ENCODE measurements at regions not wholly inside any gene's neighbourhood (a gene's known extent, or its start where the extent isn't known, plus 50 kb on each side); places are given as distances from the start of the nearest gene placed in this dataset.

DNA sequence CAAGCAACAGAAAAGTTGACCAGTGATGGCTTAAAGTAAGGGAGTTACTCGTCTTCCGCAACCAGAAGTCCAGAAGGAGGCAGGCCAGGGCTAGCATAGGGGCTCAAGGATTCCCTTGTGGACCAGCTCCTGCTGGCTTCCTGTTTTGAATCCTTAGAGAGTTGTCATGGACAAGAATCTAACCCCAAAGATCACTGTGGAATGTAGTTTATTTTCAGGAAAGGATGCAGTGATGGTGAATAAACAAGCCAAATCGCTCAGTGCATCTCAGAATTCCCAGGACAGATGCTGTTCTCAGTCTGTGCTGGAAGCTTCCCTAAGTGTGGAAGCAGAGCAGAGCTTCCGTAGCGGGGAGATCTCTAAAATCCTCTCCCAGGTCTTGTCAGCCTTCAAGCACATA lies 311.3 kb downstream of the C12orf75 start (continued):
- TF ChIP-seq ATF7-NPFF (CRISPR knock-in tag; IDR thresholded peaks at IDR 0.05; ENCODE audit: low read depth) = no peak

DNA sequence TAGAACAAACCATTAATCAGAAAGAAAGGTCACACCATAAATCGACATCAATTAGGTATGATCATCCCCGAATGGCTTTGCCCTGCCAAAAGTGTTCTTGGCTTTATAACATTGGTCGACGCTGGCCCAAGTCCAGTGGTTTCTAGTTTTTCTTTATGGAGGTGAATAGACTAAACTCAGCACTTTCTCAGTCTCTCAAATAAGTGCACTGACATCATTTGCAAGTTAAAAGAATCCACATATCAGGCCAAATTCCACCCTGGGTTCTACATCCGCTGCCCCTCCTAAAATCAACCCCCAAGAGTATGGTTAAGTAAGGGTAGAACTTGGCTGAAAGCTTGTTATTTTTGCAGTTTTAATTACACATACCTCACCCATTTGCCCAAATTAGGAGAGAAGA lies 314.3 kb downstream of the C12orf75 start:
- Histone ChIP-seq H3K27me3 (ENCODE audit: control insufficient read depth in 1 of 2, insufficient read depth in 2 of 2, low read length in 2 of 2) (no peaks in the 10 kb centered on the region), H4K20me1 (ENCODE audit: insufficient read depth, low read length) (no peaks in the 10 kb centered on the region), H3K27ac (ENCODE audit: extremely low read length, insufficient read depth, low read length) (no peak overlapping the region), H2AFZ (ENCODE audit: low read length) (no peak overlapping the region), H3K4me1 (ENCODE audit: insufficient read depth, low read length) (no peaks in the 10 kb centered on the region), H3K79me2 (ENCODE audit: insufficient read depth, low read length) (no peaks in the 10 kb centered on the region), H3K4me2 (ENCODE audit: low read depth, low read length) (no peak overlapping the region), H3K9ac (ENCODE audit: insufficient read depth, low read depth, low read length) (no peak overlapping the region), H3K4me3 (replicated peaks in 1 of 3; ENCODE audit: insufficient read depth in 1 of 3, low read depth in 2 of 3, low read length in 3 of 3) (no peak overlapping the region), H3K9me3 (ENCODE audit: low read length) (no peaks in the 10 kb centered on the region), H3K36me3 (replicated peaks in 1 of 2; ENCODE audit: control insufficient read depth in 1 of 2, insufficient read depth in 2 of 2, low read length in 2 of 2) (no peaks in the 10 kb centered on the region)
- FAIRE-seq = no peak
- no TSS peak for BruUV-seq (replicated peaks)
- ChIA-PET POLR2A (no interaction called here), CTCF (ENCODE audit: low intra/inter-chr PET ratio, low total read pairs) (no interaction called here)
- WGBS (ENCODE audit: low lambda C conversion rate) = 21% methylated on average over 5 of the region's 5 CpGs
- intact Hi-C loops (cut with micrococcal nuclease; ENCODE audit: unreplicated experiment) = no loop called here
- in situ Hi-C loops (cut with HindIII; ENCODE audit: extremely low pct_ligation_motif_present, low pct_unique_long_range_greater_than_20kb) = no loop called here
- ATAC-seq = no peak
- DNase-seq (ENCODE audit: low spot score) = no peak
- TF ChIP-seq NFATC3 (CRISPR knock-in tag; IDR thresholded peaks at IDR 0.05) = no peak
- no peak for TF ChIP-seq ZNF737 (CRISPR knock-in tag; IDR thresholded peaks at IDR 0.05; ENCODE audit: borderline replicate concordance)
- TF ChIP-seq, protein P1, sequence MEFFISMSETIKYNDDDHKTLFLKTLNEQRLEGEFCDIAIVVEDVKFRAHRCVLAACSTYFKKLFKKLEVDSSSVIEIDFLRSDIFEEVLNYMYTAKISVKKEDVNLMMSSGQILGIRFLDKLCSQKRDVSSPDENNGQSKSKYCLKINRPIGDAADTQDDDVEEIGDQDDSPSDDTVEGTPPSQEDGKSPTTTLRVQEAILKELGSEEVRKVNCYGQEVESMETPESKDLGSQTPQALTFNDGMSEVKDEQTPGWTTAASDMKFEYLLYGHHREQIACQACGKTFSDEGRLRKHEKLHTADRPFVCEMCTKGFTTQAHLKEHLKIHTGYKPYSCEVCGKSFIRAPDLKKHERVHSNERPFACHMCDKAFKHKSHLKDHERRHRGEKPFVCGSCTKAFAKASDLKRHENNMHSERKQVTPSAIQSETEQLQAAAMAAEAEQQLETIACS (CRISPR knock-in tag; IDR thresholded peaks at IDR 0.05) = no peak
- TF ChIP-seq, protein P2, sequence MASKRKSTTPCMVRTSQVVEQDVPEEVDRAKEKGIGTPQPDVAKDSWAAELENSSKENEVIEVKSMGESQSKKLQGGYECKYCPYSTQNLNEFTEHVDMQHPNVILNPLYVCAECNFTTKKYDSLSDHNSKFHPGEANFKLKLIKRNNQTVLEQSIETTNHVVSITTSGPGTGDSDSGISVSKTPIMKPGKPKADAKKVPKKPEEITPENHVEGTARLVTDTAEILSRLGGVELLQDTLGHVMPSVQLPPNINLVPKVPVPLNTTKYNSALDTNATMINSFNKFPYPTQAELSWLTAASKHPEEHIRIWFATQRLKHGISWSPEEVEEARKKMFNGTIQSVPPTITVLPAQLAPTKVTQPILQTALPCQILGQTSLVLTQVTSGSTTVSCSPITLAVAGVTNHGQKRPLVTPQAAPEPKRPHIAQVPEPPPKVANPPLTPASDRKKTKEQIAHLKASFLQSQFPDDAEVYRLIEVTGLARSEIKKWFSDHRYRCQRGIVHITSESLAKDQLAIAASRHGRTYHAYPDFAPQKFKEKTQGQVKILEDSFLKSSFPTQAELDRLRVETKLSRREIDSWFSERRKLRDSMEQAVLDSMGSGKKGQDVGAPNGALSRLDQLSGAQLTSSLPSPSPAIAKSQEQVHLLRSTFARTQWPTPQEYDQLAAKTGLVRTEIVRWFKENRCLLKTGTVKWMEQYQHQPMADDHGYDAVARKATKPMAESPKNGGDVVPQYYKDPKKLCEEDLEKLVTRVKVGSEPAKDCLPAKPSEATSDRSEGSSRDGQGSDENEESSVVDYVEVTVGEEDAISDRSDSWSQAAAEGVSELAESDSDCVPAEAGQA (IDR thresholded peaks at IDR 0.05; ENCODE audit: low read depth) = no peak
- TF ChIP-seq, protein P2 (CRISPR knock-in tag; IDR thresholded peaks at IDR 0.05; ENCODE audit: borderline replicate concordance) = no peak
- no peak for TF ChIP-seq MIXL1 (CRISPR knock-in tag; IDR thresholded peaks at IDR 0.05)
- TF ChIP-seq FIP1L1 (IDR thresholded peaks at IDR 0.05; ENCODE audit: borderline replicate concordance, insufficient read depth, low read depth, low read length) = no peak
- TF ChIP-seq, protein P3, sequence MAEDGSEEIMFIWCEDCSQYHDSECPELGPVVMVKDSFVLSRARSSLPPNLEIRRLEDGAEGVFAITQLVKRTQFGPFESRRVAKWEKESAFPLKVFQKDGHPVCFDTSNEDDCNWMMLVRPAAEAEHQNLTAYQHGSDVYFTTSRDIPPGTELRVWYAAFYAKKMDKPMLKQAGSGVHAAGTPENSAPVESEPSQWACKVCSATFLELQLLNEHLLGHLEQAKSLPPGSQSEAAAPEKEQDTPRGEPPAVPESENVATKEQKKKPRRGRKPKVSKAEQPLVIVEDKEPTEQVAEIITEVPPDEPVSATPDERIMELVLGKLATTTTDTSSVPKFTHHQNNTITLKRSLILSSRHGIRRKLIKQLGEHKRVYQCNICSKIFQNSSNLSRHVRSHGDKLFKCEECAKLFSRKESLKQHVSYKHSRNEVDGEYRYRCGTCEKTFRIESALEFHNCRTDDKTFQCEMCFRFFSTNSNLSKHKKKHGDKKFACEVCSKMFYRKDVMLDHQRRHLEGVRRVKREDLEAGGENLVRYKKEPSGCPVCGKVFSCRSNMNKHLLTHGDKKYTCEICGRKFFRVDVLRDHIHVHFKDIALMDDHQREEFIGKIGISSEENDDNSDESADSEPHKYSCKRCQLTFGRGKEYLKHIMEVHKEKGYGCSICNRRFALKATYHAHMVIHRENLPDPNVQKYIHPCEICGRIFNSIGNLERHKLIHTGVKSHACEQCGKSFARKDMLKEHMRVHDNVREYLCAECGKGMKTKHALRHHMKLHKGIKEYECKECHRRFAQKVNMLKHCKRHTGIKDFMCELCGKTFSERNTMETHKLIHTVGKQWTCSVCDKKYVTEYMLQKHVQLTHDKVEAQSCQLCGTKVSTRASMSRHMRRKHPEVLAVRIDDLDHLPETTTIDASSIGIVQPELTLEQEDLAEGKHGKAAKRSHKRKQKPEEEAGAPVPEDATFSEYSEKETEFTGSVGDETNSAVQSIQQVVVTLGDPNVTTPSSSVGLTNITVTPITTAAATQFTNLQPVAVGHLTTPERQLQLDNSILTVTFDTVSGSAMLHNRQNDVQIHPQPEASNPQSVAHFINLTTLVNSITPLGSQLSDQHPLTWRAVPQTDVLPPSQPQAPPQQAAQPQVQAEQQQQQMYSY (CRISPR knock-in tag; IDR thresholded peaks at IDR 0.05) = no peak
- no peak for TF ChIP-seq ZNF598 (CRISPR knock-in tag; IDR thresholded peaks at IDR 0.05; ENCODE audit: borderline replicate concordance)
- TF ChIP-seq, protein P4, sequence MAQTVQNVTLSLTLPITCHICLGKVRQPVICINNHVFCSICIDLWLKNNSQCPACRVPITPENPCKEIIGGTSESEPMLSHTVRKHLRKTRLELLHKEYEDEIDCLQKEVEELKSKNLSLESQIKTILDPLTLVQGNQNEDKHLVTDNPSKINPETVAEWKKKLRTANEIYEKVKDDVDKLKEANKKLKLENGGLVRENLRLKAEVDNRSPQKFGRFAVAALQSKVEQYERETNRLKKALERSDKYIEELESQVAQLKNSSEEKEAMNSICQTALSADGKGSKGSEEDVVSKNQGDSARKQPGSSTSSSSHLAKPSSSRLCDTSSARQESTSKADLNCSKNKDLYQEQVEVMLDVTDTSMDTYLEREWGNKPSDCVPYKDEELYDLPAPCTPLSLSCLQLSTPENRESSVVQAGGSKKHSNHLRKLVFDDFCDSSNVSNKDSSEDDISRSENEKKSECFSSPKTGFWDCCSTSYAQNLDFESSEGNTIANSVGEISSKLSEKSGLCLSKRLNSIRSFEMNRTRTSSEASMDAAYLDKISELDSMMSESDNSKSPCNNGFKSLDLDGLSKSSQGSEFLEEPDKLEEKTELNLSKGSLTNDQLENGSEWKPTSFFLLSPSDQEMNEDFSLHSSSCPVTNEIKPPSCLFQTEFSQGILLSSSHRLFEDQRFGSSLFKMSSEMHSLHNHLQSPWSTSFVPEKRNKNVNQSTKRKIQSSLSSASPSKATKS (CRISPR knock-in tag; IDR thresholded peaks at IDR 0.05) = no peak
